ENCODE measurements at regions not wholly inside any gene's neighbourhood (a gene's known extent, or its start where the extent isn't known, plus 50 kb on each side); places are given as distances from the start of the nearest gene placed in this dataset.

- Histone ChIP-seq H3K4me3 (no peak overlapping the region), H3K27me3 (no peaks in the 10 kb centered on the region), H3K4me1 (no peaks in the 10 kb centered on the region), H3K27ac (no peak overlapping the region), H3K9me3 (no peaks in the 10 kb centered on the region), H3K36me3 (no peaks in the 10 kb centered on the region)
- intact Hi-C loops (cut with DNase I): no loop called here
- TF ChIP-seq CTCF (IDR thresholded peaks at IDR 0.05): no peak
- no peak for DNase-seq (ENCODE audit: extremely low spot score in 2 of 2)
Observed at GRCh38 chr11:22130462-22131053, 62.3 kb upstream of the ANO5 start.

- no peak for DNase-seq (ENCODE audit: extremely low spot score in 2 of 2)
- Histone ChIP-seq H3K27ac (no peak overlapping the region), H3K9me3 (no peaks in the 10 kb centered on the region), H3K27me3 (no peaks in the 10 kb centered on the region), H3K36me3 (no peaks in the 10 kb centered on the region), H3K4me3 (no peak overlapping the region), H3K4me1 (no peaks in the 10 kb centered on the region)
- intact Hi-C loops (cut with DNase I): no loop called here
- TF ChIP-seq POLR2AphosphoS5 (IDR thresholded peaks at IDR 0.05; ENCODE audit: insufficient read depth in 1 of 2, low read depth in 1 of 2): no peak
- TF ChIP-seq POLR2A (IDR thresholded peaks at IDR 0.05): no peak
- TF ChIP-seq CTCF (IDR thresholded peaks at IDR 0.05): no peak
Observed at GRCh38 chr11:22133776-22134175, 59.1 kb upstream of the ANO5 start.

- intact Hi-C loops (cut with DNase I): no loop called here
- DNase-seq (ENCODE audit: extremely low spot score in 2 of 2): no peak
- Histone ChIP-seq H3K27me3 (no peaks in the 10 kb centered on the region), H3K36me3 (no peaks in the 10 kb centered on the region), H3K4me1 (no peaks in the 10 kb centered on the region), H3K27ac (no peak overlapping the region), H3K4me3 (no peak overlapping the region), H3K9me3 (no peaks in the 10 kb centered on the region)
- TF ChIP-seq POLR2AphosphoS5 (IDR thresholded peaks at IDR 0.05; ENCODE audit: insufficient read depth in 1 of 2, low read depth in 1 of 2): no peak
- TF ChIP-seq CTCF (IDR thresholded peaks at IDR 0.05): no peak
- TF ChIP-seq POLR2A (IDR thresholded peaks at IDR 0.05): no peak
Observed at GRCh38 chr11:22138264-22138663, 54.6 kb upstream of the ANO5 start.

Measured in vagina (tissue), 2 donors.